WERI-Rb-1 (cell line): ENCODE measurements at regions not wholly inside any gene's neighbourhood (a gene's known extent, or its start where the extent isn't known, plus 50 kb on each side); places are given as distances from the start of the nearest gene placed in this dataset.

Experiments used
- DNase-seq: peaks from one replicate; pipeline ENCODE4 v3.0.0-alpha.2; 2020
- H3K27ac ChIP-seq: fragments of 250-450 bp; sonication (Bioruptor Pico); 2 replicates; pipeline ENCODE4 v1.5.1; 2020; ENCODE audit warnings: mild to moderate bottlenecking, moderate library complexity
- H3K27me3 ChIP-seq: fragments of 250-450 bp; sonication (Bioruptor Pico); 2 replicates; pipeline ENCODE4 v1.5.1; 2021; ENCODE audit warnings: mild to moderate bottlenecking, low read depth, moderate library complexity; ENCODE audit not compliant: insufficient read depth, severe bottlenecking
- H3K36me3 ChIP-seq: fragments of 250-450 bp; sonication (Bioruptor Pico); 2 replicates; pipeline ENCODE4 v1.5.1; 2020; ENCODE audit warnings: mild to moderate bottlenecking, moderate library complexity
- H3K4me3 ChIP-seq: 2 replicates; pipeline ENCODE4 v1.5.1; 2011; ENCODE audit warnings: low read depth, mild to moderate bottlenecking, control low read depth, low read length
- H3K9me3 ChIP-seq: fragments of 250-450 bp; sonication (Bioruptor Pico); 2 replicates; pipeline ENCODE4 v1.5.1; 2021; ENCODE audit warnings: mild to moderate bottlenecking, moderate library complexity; ENCODE audit not compliant: severe bottlenecking
- CTCF ChIP-seq: IDR thresholded peaks from 2 replicates; pipeline ENCODE4 v1.5.1; 2011; ENCODE audit warnings: low read depth, mild to moderate bottlenecking, control low read depth, inconsistent platforms, low read length

- DNase-seq: no peak
- Histone ChIP-seq H3K4me3 (no peak overlapping the region), H3K36me3 (no peaks in the 10 kb centered on the region), H3K27ac (no peak overlapping the region), H3K9me3 (no peaks in the 10 kb centered on the region), H3K27me3 (no peaks in the 10 kb centered on the region)
- no peak for TF ChIP-seq CTCF
These were observed 51.6 kb upstream of the CNTLN start for GRCh38 chr9:17083258-17083657.

GRCh38 chr9:17082343-17083064 is 52.3 kb upstream of the CNTLN start:
- DNase-seq: peak; percentile 16
- H3K27me3 ChIP-seq: no peaks in the 10 kb centered on the region
- no peak overlapping the region for H3K4me3 ChIP-seq
- H3K27ac ChIP-seq: no peak overlapping the region
- TF ChIP-seq CTCF: no peak
- no peaks in the 10 kb centered on the region for H3K36me3 ChIP-seq
- H3K9me3 ChIP-seq: no peaks in the 10 kb centered on the region

- Histone ChIP-seq H3K4me3 (no peak overlapping the region), H3K9me3 (no peaks in the 10 kb centered on the region), H3K36me3 (no peaks in the 10 kb centered on the region), H3K27me3 (no peaks in the 10 kb centered on the region), H3K27ac (no peak overlapping the region)
- no peak for DNase-seq
- TF ChIP-seq CTCF: no peak
These were observed 53.0 kb upstream of the CNTLN start for GRCh38 chr9:17081814-17082213.

GRCh38 chr9:17081351-17081750 is 53.5 kb upstream of the CNTLN start:
- no peaks in the 10 kb centered on the region for H3K27me3 ChIP-seq
- TF ChIP-seq CTCF: no peak

GRCh38 chr9:17075758-17076485 is 58.9 kb upstream of the CNTLN start:
- no peak for TF ChIP-seq CTCF
- H3K4me3 ChIP-seq: no peak overlapping the region
- no peaks in the 10 kb centered on the region for H3K9me3 ChIP-seq
- no peak overlapping the region for H3K27ac ChIP-seq
- H3K27me3 ChIP-seq: no peaks in the 10 kb centered on the region
- DNase-seq: no peak
- H3K36me3 ChIP-seq: no peaks in the 10 kb centered on the region

More at GRCh38 chr9:17081351-17081750, 53.5 kb upstream of the CNTLN start:
- Histone ChIP-seq H3K4me3 (no peak overlapping the region), H3K9me3 (no peaks in the 10 kb centered on the region), H3K27ac (no peak overlapping the region), H3K36me3 (no peaks in the 10 kb centered on the region)
- DNase-seq: no peak
